GM12891 (cell line): ENCODE measurements at regions not wholly inside any gene's neighbourhood (a gene's known extent, or its start where the extent isn't known, plus 50 kb on each side); places are given as distances from the start of the nearest gene placed in this dataset.

ENCODE experiments used
- PAX5 ChIP-seq: IDR thresholded peaks from 2 replicates; pipeline ENCODE4 v1.6.1; 2011; ENCODE audit warnings: low read length, moderate library complexity, mild to moderate bottlenecking; ENCODE audit not compliant: insufficient read depth, severe bottlenecking
- POLR2A ChIP-seq: IDR thresholded peaks from 2 replicates; pipeline ENCODE4 v1.6.1; 2011; ENCODE audit warnings: low read depth, low read length, control low read depth
- POLR2AphosphoS5 ChIP-seq: IDR thresholded peaks from 2 replicates; pipeline ENCODE4 v1.6.1; 2011; ENCODE audit warnings: low read depth, low read length, control low read depth
- POU2F2 ChIP-seq: IDR thresholded peaks from 2 replicates; pipeline ENCODE4 v1.6.1; 2011; ENCODE audit warnings: low read depth, mild to moderate bottlenecking, control low read depth, low read length, moderate library complexity
- SPI1 ChIP-seq: IDR thresholded peaks from 2 replicates; pipeline ENCODE4 v1.6.1; 2011; ENCODE audit warnings: low read depth, low read length, control low read depth
- TAF1 ChIP-seq: IDR thresholded peaks from 2 replicates; pipeline ENCODE4 v1.6.1; 2011; ENCODE audit warnings: low read depth, low read length, control low read depth

- no peak for TF ChIP-seq POLR2AphosphoS5
- no peak for TF ChIP-seq SPI1
- no peak for TF ChIP-seq POLR2A
- TF ChIP-seq TAF1, result no peak
- TF ChIP-seq POU2F2, result no peak
- TF ChIP-seq PAX5, result no peak
Measured at GRCh38 chr12:126286203-126286602, 1221.0 kb downstream of the AACS start.
